IMR-90 (cell line): ENCODE measurements at regions not wholly inside any gene's neighbourhood (a gene's known extent, or its start where the extent isn't known, plus 50 kb on each side); places are given as distances from the start of the nearest gene placed in this dataset.

Experiments used
- ATAC-seq: fragments of 200-7000 bp; cut with Tn5 transposase; 2 replicates; pipeline ENCODE4 v1.9.1; 2020; ENCODE audit warnings: low read depth, mild to moderate bottlenecking, moderate library complexity
- BruUV-seq: library from RNA; stranded (reverse); fragments of 400-500 nt; replicated peaks from 2 replicates; lab custom pipeline; 2021; lab: Mats Ljungman, UMichigan
- CTCF ChIA-PET: fragments of 300-600 bp; formaldehyde crosslinking; extraction: SDS; loops from one replicate; lab custom pipeline; 2021; ENCODE audit warnings: antibody characterized with exemption; lab: Yijun Ruan, JAX
- POLR2A ChIA-PET: fragments of 300-600 bp; sonication (Branson Sonifier 250); formaldehyde crosslinking; loops from one replicate; lab custom pipeline; 2022; ENCODE audit warnings: antibody characterized with exemption; ENCODE audit not compliant: unreplicated experiment; lab: Charles Lee
- DNase-seq: peaks from one replicate; pipeline ENCODE4 v3.0.0; 2013
- H2AFZ ChIP-seq: replicated peaks from 2 replicates; pipeline ENCODE3; 2013; ENCODE audit warnings: low read length, mild to moderate bottlenecking; ENCODE audit not compliant: poor library complexity
- H2AK5ac ChIP-seq: 2 replicates; pipeline ENCODE4 v1.6.1; 2013; ENCODE audit warnings: low read depth, low read length, inconsistent platforms
- H2AK9ac ChIP-seq: replicated peaks from 2 replicates; pipeline ENCODE3; 2013; ENCODE audit warnings: mild to moderate bottlenecking, low read depth, low read length, moderate library complexity; ENCODE audit not compliant: poor library complexity
- H2BK120ac ChIP-seq: 2 replicates; pipeline ENCODE4 v1.6.1; 2013; ENCODE audit warnings: low read depth, low read length, inconsistent platforms
- H2BK15ac ChIP-seq: 3 replicates; pipeline ENCODE4 v1.6.1; 2013; ENCODE audit warnings: low read depth, low read length, inconsistent platforms
- H2BK20ac ChIP-seq: 2 replicates; pipeline ENCODE4 v1.6.1; 2013; ENCODE audit warnings: low read depth, mild to moderate bottlenecking, inconsistent platforms, low read length, moderate library complexity
- H2BK5ac ChIP-seq: 2 replicates; pipeline ENCODE4 v1.6.1; 2013; ENCODE audit warnings: mild to moderate bottlenecking, low read depth, low read length, inconsistent platforms; ENCODE audit not compliant: poor library complexity, severe bottlenecking
- H3K14ac ChIP-seq: replicated peaks from 2 replicates; pipeline ENCODE4 v1.6.1; 2013; ENCODE audit warnings: low read depth, low read length, inconsistent platforms
- H3K18ac ChIP-seq: 2 replicates; pipeline ENCODE4 v1.6.1; 2013; ENCODE audit warnings: low read depth, low read length, control low read depth
- H3K23ac ChIP-seq: 2 replicates; pipeline ENCODE4 v1.6.1; 2013; ENCODE audit warnings: low read depth, low read length, inconsistent platforms
- H3K27ac ChIP-seq: 2 replicates; pipeline ENCODE4 v1.5.1; 2013; ENCODE audit warnings: mild to moderate bottlenecking, control low read depth, low read length; ENCODE audit not compliant: insufficient read depth
- H3K27me3 ChIP-seq: 2 replicates; pipeline ENCODE4 v1.6.1; 2013; ENCODE audit warnings: low read length; ENCODE audit not compliant: control insufficient read depth, insufficient read depth
- H3K36me3 ChIP-seq: 2 replicates; pipeline ENCODE4 v1.6.1; 2013; ENCODE audit warnings: low read length, mixed read lengths; ENCODE audit not compliant: control insufficient read depth, insufficient read depth
- H3K4ac ChIP-seq: 2 replicates; pipeline ENCODE4 v1.6.1; 2013; ENCODE audit warnings: low read depth, low read length, inconsistent platforms
- H3K4me1 ChIP-seq: 2 replicates; pipeline ENCODE4 v1.6.1; 2013; ENCODE audit warnings: low read length, mixed read lengths; ENCODE audit not compliant: control insufficient read depth, insufficient read depth
- H3K4me2 ChIP-seq: 2 replicates; pipeline ENCODE4 v1.6.1; 2013; ENCODE audit warnings: low read depth, mild to moderate bottlenecking, control low read depth, low read length, moderate library complexity
- H3K4me3 ChIP-seq: 2 replicates; pipeline ENCODE4 v1.5.1; 2013; ENCODE audit warnings: low read depth, mild to moderate bottlenecking, control low read depth, low read length, moderate library complexity; ENCODE audit not compliant: insufficient read depth
- H3K56ac ChIP-seq: 2 replicates; pipeline ENCODE4 v1.6.1; 2013; ENCODE audit warnings: low read length, inconsistent platforms; ENCODE audit not compliant: insufficient read depth; ENCODE audit errors: extremely low read depth
- H3K79me1 ChIP-seq, 2 experiments: 2 replicates each; pipeline ENCODE4 v1.6.1; 2013; ENCODE audit warnings: low read length in 2 of 2, inconsistent platforms in 1 of 2, low read depth in 1 of 2
- H3K9ac ChIP-seq: 2 replicates; pipeline ENCODE4 v1.6.1; 2013; ENCODE audit warnings: low read depth, low read length, control low read depth
- H3K9me1 ChIP-seq: 2 replicates; pipeline ENCODE4 v1.6.1; 2013; ENCODE audit warnings: low read length, inconsistent platforms; ENCODE audit not compliant: insufficient read depth
- H3K9me3 ChIP-seq: 2 replicates; pipeline ENCODE4 v1.6.1; 2013; ENCODE audit warnings: low read length; ENCODE audit not compliant: control insufficient read depth, insufficient read depth
- H4K20me1 ChIP-seq: 2 replicates; pipeline ENCODE4 v1.6.1; 2013; ENCODE audit warnings: low read length, inconsistent platforms; ENCODE audit not compliant: insufficient read depth
- H4K5ac ChIP-seq: 2 replicates; pipeline ENCODE4 v1.6.1; 2013; ENCODE audit warnings: mild to moderate bottlenecking, low read depth, low read length, control low read depth
- H4K8ac ChIP-seq, 2 experiments: 2 replicates each; pipeline ENCODE4 v1.6.1; 2013; ENCODE audit warnings: low read depth in 2 of 2, low read length in 2 of 2, control low read depth in 1 of 2, inconsistent platforms in 1 of 2
- H4K91ac ChIP-seq: 2 replicates; pipeline ENCODE4 v1.6.1; 2013; ENCODE audit warnings: low read depth, low read length, inconsistent platforms; ENCODE audit not compliant: insufficient read depth
- BHLHE40 ChIP-seq: fragments of 150-350 bp; IDR thresholded peaks from 2 replicates; pipeline ENCODE4 v1.6.1; 2016; ENCODE audit warnings: mild to moderate bottlenecking, low read depth, low read length
- CEBPB ChIP-seq: IDR thresholded peaks from 2 replicates; pipeline ENCODE4 v1.6.1; 2012; ENCODE audit warnings: low read depth, low read length, improper control_type of control experiment
- FOS ChIP-seq: fragments of 150-350 bp; IDR thresholded peaks from 2 replicates; pipeline ENCODE4 v1.6.1; 2016; ENCODE audit warnings: low read depth, low read length
- MAZ ChIP-seq: IDR thresholded peaks from 2 replicates; pipeline ENCODE4 v1.6.1; 2012; ENCODE audit warnings: low read depth, mild to moderate bottlenecking, low read length, improper control_type of control experiment, moderate library complexity, borderline replicate concordance
- MXI1 ChIP-seq: IDR thresholded peaks from 2 replicates; pipeline ENCODE4 v1.6.1; 2012; ENCODE audit warnings: low read depth, mild to moderate bottlenecking, low read length, moderate library complexity, borderline replicate concordance
- NFE2L2 ChIP-seq: fragments of 150-350 bp; IDR thresholded peaks from 2 replicates; pipeline ENCODE4 v1.6.1; 2016; ENCODE audit warnings: low read depth, mild to moderate bottlenecking, low read length
- POLR2A ChIP-seq: IDR thresholded peaks from 2 replicates; pipeline ENCODE4 v1.6.1; 2012; ENCODE audit warnings: mild to moderate bottlenecking, low read depth, low read length
- RAD21 ChIP-seq: IDR thresholded peaks from 2 replicates; pipeline ENCODE4 v1.6.1; 2012; ENCODE audit warnings: low read length, improper control_type of control experiment
- RCOR1 ChIP-seq: IDR thresholded peaks from 2 replicates; pipeline ENCODE4 v1.6.1; 2012; ENCODE audit warnings: mild to moderate bottlenecking, low read length, improper control_type of control experiment; ENCODE audit not compliant: insufficient replicate concordance
- RFX5 ChIP-seq: IDR thresholded peaks from 2 replicates; pipeline ENCODE4 v1.8.0; 2012; ENCODE audit warnings: low read depth, mild to moderate bottlenecking, low read length, moderate library complexity
- WGBS, 2 experiments: methylation state at CpG; one replicate each; pipeline versions ENCODE4 v1.1.5 to v1.1.7; 2013; ENCODE audit warnings: missing lambda C conversion rate in 2 of 2; ENCODE audit not compliant: insufficient read length in 1 of 2; ENCODE audit errors: extremely low coverage in 2 of 2; 5-methylcytosine and 5-hydroxymethylcytosine counted together
- dilution Hi-C: fragments of 300-500 bp; cut with HindIII; formaldehyde crosslinking; loops from one replicate; pipeline ENCODE4 v1.14.3; 2018; ENCODE audit warnings: low sequenced_read_pairs; ENCODE audit not compliant: unreplicated experiment
- in situ Hi-C: fragments of 300-500 bp; cut with MboI; formaldehyde crosslinking; loops from 3 replicates; pipeline ENCODE4 v1.14.3; 2019; ENCODE audit warnings: low sequenced_read_pairs, inconsistent platforms, mixed read lengths
- intact Hi-C: fragments of 100-400 bp; cut with micrococcal nuclease; formaldehyde crosslinking; loops from 2 replicates; pipeline ENCODE4 v1.10.0; 2022
- TF ChIP-seq, protein P1 (sequence below): conservative IDR thresholded peaks from 2 replicates; pipeline ENCODE4 v1.5.1; 2012; ENCODE audit warnings: mild to moderate bottlenecking, low read depth, low read length, improper control_type of control experiment
- TF ChIP-seq, protein P2 (sequence below): fragments of 150-350 bp; IDR thresholded peaks from 2 replicates; pipeline ENCODE4 v1.6.1; 2016; ENCODE audit warnings: low read depth, mild to moderate bottlenecking, low read length, moderate library complexity, borderline replicate concordance

DNA sequence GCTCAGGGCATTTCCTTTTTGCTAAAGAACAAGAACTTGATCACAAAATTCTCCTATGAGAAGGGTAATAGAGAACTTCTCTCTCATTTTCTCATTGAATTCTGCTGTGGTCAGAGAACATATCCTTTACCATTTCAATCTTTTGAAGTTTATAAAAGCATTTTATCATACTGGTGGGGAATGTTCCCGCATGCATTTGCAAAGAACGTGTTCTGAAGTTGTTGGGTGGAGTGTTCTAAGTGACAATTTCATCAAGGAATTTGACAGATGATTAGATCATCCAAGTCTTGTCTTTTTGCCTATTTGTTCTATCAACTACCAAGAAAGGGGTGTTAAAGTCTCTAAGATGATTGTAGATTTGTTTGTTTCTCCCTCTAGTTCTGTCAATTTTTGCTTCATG, 163.4 kb upstream of the FREM1 start:
- no CpG with 5 or more reads among the region's 2 CpGs for WGBS, 2 experiments
- dilution Hi-C loops, result no loop called here

More for the DNA sequence above, 163.4 kb upstream of the FREM1 start:
- Histone ChIP-seq H2BK5ac (no peak overlapping the region), H3K4me2 (no peak overlapping the region), H2BK20ac (no peak overlapping the region), H3K9me1 (no peaks in the 10 kb centered on the region), H2AFZ (no peak overlapping the region), H3K4me1 (no peaks in the 10 kb centered on the region), H3K18ac (no peak overlapping the region), H4K5ac (no peak overlapping the region), H4K91ac (no peak overlapping the region), H3K36me3 (no peaks in the 10 kb centered on the region), H3K14ac (no peak overlapping the region), H2BK15ac (no peak overlapping the region), H2AK5ac (no peak overlapping the region), H3K79me1 (no peaks in the 10 kb centered on the region), H4K20me1 (no peaks in the 10 kb centered on the region), H4K8ac (no peak overlapping the region), H3K4ac (no peak overlapping the region), H2AK9ac (no peak overlapping the region), H3K27me3 (no peaks in the 10 kb centered on the region), H3K4me3 (no peak overlapping the region), H3K9me3 (no peaks in the 10 kb centered on the region), H3K23ac (no peak overlapping the region), H3K9ac (no peak overlapping the region), H2BK120ac (no peak overlapping the region), H3K56ac (no peak overlapping the region), H3K27ac (no peak overlapping the region)
- no TSS peak for BruUV-seq
- CTCF ChIA-PET, result no interaction called here
- POLR2A ChIA-PET, result no interaction called here
- intact Hi-C loops (no loop called here), in situ Hi-C loops (loop anchor here (10.0 kb wide), 1 partner anchor 61 kb away; no protein-coding TSS in a partner anchor)
- no peak for DNase-seq
- TF ChIP-seq RAD21, result no peak
- no peak for TF ChIP-seq RFX5
- TF ChIP-seq CEBPB, result no peak
- no peak for TF ChIP-seq RCOR1
- no peak for TF ChIP-seq FOS
- TF ChIP-seq MXI1, result no peak
- TF ChIP-seq MAZ, result no peak
- TF ChIP-seq, protein P1, sequence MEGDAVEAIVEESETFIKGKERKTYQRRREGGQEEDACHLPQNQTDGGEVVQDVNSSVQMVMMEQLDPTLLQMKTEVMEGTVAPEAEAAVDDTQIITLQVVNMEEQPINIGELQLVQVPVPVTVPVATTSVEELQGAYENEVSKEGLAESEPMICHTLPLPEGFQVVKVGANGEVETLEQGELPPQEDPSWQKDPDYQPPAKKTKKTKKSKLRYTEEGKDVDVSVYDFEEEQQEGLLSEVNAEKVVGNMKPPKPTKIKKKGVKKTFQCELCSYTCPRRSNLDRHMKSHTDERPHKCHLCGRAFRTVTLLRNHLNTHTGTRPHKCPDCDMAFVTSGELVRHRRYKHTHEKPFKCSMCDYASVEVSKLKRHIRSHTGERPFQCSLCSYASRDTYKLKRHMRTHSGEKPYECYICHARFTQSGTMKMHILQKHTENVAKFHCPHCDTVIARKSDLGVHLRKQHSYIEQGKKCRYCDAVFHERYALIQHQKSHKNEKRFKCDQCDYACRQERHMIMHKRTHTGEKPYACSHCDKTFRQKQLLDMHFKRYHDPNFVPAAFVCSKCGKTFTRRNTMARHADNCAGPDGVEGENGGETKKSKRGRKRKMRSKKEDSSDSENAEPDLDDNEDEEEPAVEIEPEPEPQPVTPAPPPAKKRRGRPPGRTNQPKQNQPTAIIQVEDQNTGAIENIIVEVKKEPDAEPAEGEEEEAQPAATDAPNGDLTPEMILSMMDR, result no peak
- TF ChIP-seq NFE2L2, result no peak
- no peak for TF ChIP-seq POLR2A
- TF ChIP-seq, protein P2, sequence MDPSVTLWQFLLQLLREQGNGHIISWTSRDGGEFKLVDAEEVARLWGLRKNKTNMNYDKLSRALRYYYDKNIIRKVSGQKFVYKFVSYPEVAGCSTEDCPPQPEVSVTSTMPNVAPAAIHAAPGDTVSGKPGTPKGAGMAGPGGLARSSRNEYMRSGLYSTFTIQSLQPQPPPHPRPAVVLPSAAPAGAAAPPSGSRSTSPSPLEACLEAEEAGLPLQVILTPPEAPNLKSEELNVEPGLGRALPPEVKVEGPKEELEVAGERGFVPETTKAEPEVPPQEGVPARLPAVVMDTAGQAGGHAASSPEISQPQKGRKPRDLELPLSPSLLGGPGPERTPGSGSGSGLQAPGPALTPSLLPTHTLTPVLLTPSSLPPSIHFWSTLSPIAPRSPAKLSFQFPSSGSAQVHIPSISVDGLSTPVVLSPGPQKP, result no peak
- no peak for TF ChIP-seq BHLHE40
- no peak for ATAC-seq
